ENCODE measurements at regions not wholly inside any gene's neighbourhood (a gene's known extent, or its start where the extent isn't known, plus 50 kb on each side); places are given as distances from the start of the nearest gene placed in this dataset.
"Not testable (repeated sequence)": the region's sequence is repeated elsewhere in the genome, so short reads cannot be mapped to it uniquely, and the experiment has no call there.

- H3K4me3 ChIP-seq (ENCODE audit: low read length in 3 of 3) = no peak overlapping the region
- no peaks in the 10 kb centered on the region for H3K4me1 ChIP-seq (ENCODE audit: control insufficient read depth in 2 of 3, insufficient read depth in 2 of 3, low read depth in 1 of 3, low read length in 3 of 3)
- no peak overlapping the region for H3K9ac ChIP-seq (ENCODE audit: low read length in 3 of 3)
- intact Hi-C loops (cut with DNase I) = no loop called here
- H3K27ac ChIP-seq (ENCODE audit: low read depth in 2 of 2, low read length in 2 of 2) = no peak overlapping the region
- H3K27me3 ChIP-seq (ENCODE audit: control insufficient read depth, insufficient read depth, low read length) = no peaks in the 10 kb centered on the region
- no peak for FAIRE-seq
- H3K36me3 ChIP-seq (ENCODE audit: control insufficient read depth in 2 of 3, insufficient read depth in 3 of 3, low read length in 3 of 3) = no peaks in the 10 kb centered on the region
- no peak for DNase-seq
- no peaks in the 10 kb centered on the region for H3K9me3 ChIP-seq (ENCODE audit: control insufficient read depth in 2 of 3, insufficient read depth in 1 of 3, low read length in 3 of 3)
- no peak for TF ChIP-seq CTCF (IDR thresholded peaks at IDR 0.05; ENCODE audit: borderline replicate concordance, extremely low read depth, insufficient read depth)
These were observed 498.9 kb downstream of the SLC6A15 start for GRCh38 chr12:84413656-84414055.

GRCh38 chr12:84412226-84412625 lies 500.4 kb downstream of the SLC6A15 start:
- no peaks in the 10 kb centered on the region for H3K36me3 ChIP-seq (ENCODE audit: control insufficient read depth in 2 of 3, insufficient read depth in 3 of 3, low read length in 3 of 3)
- DNase-seq (no peak), FAIRE-seq (no peak)
- TF ChIP-seq CTCF (IDR thresholded peaks at IDR 0.05; ENCODE audit: borderline replicate concordance, extremely low read depth, insufficient read depth) = no peak
- intact Hi-C loops (cut with DNase I) = no loop called here
- H3K27me3 ChIP-seq (ENCODE audit: control insufficient read depth, insufficient read depth, low read length) = no peaks in the 10 kb centered on the region
- no peaks in the 10 kb centered on the region for H3K4me1 ChIP-seq (ENCODE audit: control insufficient read depth in 2 of 3, insufficient read depth in 2 of 3, low read depth in 1 of 3, low read length in 3 of 3)
- no peak overlapping the region for H3K4me3 ChIP-seq (ENCODE audit: low read length in 3 of 3)
- no peak overlapping the region for H3K9ac ChIP-seq (ENCODE audit: low read length in 3 of 3)
- no peaks in the 10 kb centered on the region for H3K9me3 ChIP-seq (ENCODE audit: control insufficient read depth in 2 of 3, insufficient read depth in 1 of 3, low read length in 3 of 3)
- H3K27ac ChIP-seq (ENCODE audit: low read depth in 2 of 2, low read length in 2 of 2) = no peak overlapping the region

- no peak for TF ChIP-seq CTCF (IDR thresholded peaks at IDR 0.05; ENCODE audit: borderline replicate concordance, extremely low read depth, insufficient read depth)
- Histone ChIP-seq H3K36me3 (ENCODE audit: control insufficient read depth in 2 of 3, insufficient read depth in 3 of 3, low read length in 3 of 3) (no peaks in the 10 kb centered on the region), H3K9me3 (ENCODE audit: control insufficient read depth in 2 of 3, insufficient read depth in 1 of 3, low read length in 3 of 3) (no peaks in the 10 kb centered on the region), H3K27ac (ENCODE audit: low read depth in 2 of 2, low read length in 2 of 2) (no peak overlapping the region), H3K9ac (ENCODE audit: low read length in 3 of 3) (no peak overlapping the region), H3K4me1 (ENCODE audit: control insufficient read depth in 2 of 3, insufficient read depth in 2 of 3, low read depth in 1 of 3, low read length in 3 of 3) (no peaks in the 10 kb centered on the region), H3K27me3 (ENCODE audit: control insufficient read depth, insufficient read depth, low read length) (no peaks in the 10 kb centered on the region), H3K4me3 (ENCODE audit: low read length in 3 of 3) (no peak overlapping the region)
- FAIRE-seq (no peak), DNase-seq (no peak)
- intact Hi-C loops (cut with DNase I) = no loop called here
These were observed 501.6 kb downstream of the SLC6A15 start for GRCh38 chr12:84411031-84411430.

GRCh38 chr12:84408936-84409335 lies 503.7 kb downstream of the SLC6A15 start:
- no peak for FAIRE-seq

GRCh38 chr12:84406720-84407119 lies 505.9 kb downstream of the SLC6A15 start:
- H3K27me3 ChIP-seq (ENCODE audit: control insufficient read depth, insufficient read depth, low read length); intact Hi-C loops (cut with DNase I); H3K36me3 ChIP-seq (ENCODE audit: control insufficient read depth in 2 of 3, insufficient read depth in 3 of 3, low read length in 3 of 3); H3K4me1 ChIP-seq (ENCODE audit: control insufficient read depth in 2 of 3, insufficient read depth in 2 of 3, low read depth in 1 of 3, low read length in 3 of 3); H3K9me3 ChIP-seq (ENCODE audit: control insufficient read depth in 2 of 3, insufficient read depth in 1 of 3, low read length in 3 of 3); H3K9ac ChIP-seq (ENCODE audit: low read length in 3 of 3); H3K4me3 ChIP-seq (ENCODE audit: low read length in 3 of 3); DNase-seq; H3K27ac ChIP-seq (ENCODE audit: low read depth in 2 of 2, low read length in 2 of 2); FAIRE-seq: not testable (repeated sequence)

More at GRCh38 chr12:84408936-84409335, 503.7 kb downstream of the SLC6A15 start:
- Histone ChIP-seq H3K36me3 (ENCODE audit: control insufficient read depth in 2 of 3, insufficient read depth in 3 of 3, low read length in 3 of 3) (no peaks in the 10 kb centered on the region), H3K27ac (ENCODE audit: low read depth in 2 of 2, low read length in 2 of 2) (no peak overlapping the region), H3K9me3 (ENCODE audit: control insufficient read depth in 2 of 3, insufficient read depth in 1 of 3, low read length in 3 of 3) (no peaks in the 10 kb centered on the region), H3K9ac (ENCODE audit: low read length in 3 of 3) (no peak overlapping the region), H3K4me1 (ENCODE audit: control insufficient read depth in 2 of 3, insufficient read depth in 2 of 3, low read depth in 1 of 3, low read length in 3 of 3) (no peaks in the 10 kb centered on the region), H3K4me3 (ENCODE audit: low read length in 3 of 3) (no peak overlapping the region), H3K27me3 (ENCODE audit: control insufficient read depth, insufficient read depth, low read length) (no peaks in the 10 kb centered on the region)
- TF ChIP-seq CTCF (IDR thresholded peaks at IDR 0.05; ENCODE audit: borderline replicate concordance, extremely low read depth, insufficient read depth) = no peak
- intact Hi-C loops (cut with DNase I) = no loop called here
- DNase-seq = no peak
